Glomerular visceral epithelial cell (primary cell): ENCODE measurements at regions not wholly inside any gene's neighbourhood (a gene's known extent, or its start where the extent isn't known, plus 50 kb on each side); places are given as distances from the start of the nearest gene placed in this dataset.
"Not testable (repeated sequence)": the region's sequence is repeated elsewhere in the genome, so short reads cannot be mapped to it uniquely, and the experiment has no call there.

Source experiments
- DNase-seq: peaks from one replicate; pipeline ENCODE4 v3.0.0-alpha.2; 2016; ENCODE audit errors: extremely low spot score

DNA sequence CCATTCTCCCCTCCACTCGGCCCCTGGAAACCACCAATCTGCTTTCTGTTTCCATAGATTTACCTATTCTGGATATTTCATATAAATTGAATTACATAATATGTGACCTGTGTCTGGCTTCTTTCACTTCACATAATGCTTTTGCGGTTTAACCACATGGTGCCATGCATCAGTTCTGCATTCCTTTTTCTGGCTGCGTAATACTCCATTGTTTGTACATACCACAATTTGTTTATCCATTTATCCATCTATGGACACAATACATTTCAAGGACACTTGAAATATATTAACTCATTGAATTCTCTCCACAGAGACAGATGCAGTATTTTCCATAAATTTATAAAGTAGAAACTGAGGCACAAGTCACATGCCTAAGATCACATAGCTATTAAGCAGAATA lies 110.3 kb upstream of the ETV6 start:
- DNase-seq: no peak

GRCh38 chr12:11540156-11540555 lies 109.3 kb upstream of the ETV6 start:
- DNase-seq: no peak

DNA sequence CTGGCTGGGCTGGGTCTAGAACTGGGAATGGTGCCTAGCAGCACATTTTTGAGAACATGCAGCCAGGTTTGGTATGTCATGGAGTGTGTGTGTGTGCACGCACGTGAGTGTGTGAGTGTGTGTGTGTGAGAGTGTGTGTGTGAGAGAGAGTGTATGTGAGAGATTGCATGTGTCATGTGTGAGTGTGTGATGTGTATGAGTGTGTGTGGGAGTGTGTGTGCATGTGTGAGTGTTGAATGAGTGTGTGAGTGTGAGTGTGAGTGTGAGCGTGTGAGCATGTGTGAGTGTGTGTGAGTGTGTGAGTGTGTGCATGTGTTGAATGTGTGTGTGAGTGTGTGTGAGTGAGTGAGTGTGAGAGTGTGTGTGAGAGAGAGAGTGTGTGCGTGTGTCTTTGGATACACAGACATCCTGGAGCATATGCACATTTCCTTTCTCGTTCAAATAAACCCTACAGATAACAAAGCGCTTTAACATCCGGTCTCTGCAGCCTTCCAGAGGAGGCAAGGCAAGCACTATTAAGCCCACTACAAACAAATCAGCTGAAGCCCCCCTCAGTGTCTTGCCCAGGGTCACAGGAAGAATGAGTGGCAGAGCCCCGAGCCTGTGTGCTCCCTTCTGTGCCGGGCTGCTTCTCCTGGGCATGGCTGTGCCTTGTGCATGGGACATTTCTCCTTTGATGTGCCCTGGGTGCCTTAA lies 108.7 kb upstream of the ETV6 start:
- no peak for DNase-seq

GRCh38 chr12:11542599-11542998 lies 106.9 kb upstream of the ETV6 start:
- DNase-seq: no peak

- DNase-seq: no peak
Measured at GRCh38 chr12:11543457-11544158, 105.9 kb upstream of the ETV6 start.

DNA sequence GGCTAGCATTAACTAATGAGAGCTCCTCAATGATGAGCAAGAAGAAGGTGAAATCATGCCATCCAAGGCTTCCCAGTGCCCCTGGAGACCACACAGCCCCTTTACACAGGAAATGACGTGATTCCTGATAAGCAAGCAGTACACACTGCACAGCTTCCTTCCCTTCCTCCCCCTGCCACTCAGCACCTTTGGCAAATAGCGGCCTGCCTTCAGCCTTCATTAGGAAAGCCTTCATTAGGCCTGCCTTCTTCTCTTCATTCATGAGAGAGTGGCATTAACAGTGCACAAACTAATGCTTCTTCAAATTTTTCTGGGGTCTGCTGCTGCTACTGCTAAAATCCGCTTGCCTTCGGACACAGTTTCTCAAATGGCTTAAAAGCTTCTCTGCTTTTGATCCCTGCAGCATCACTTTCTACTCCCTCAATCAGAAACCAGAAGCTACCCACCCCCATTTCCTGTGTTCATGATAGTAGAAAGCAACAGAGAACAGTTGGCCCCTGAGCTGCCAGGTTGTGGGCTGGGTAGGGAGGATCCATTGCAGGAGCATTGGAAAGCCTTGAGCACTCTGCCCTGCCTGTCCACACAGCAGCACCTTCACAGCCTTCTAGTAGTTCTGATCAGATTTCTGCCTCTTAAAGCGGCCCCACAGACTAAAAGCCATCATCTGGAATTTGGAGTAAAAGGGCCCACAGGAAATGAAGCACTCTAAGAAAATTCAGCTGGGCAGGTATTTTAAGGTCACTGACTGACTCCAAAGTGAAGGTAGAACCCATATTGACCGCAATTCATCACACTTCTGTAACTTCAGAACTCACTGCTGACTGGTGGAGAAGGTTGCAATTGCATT lies 103.8 kb upstream of the ETV6 start:
- DNase-seq: no peak

DNA sequence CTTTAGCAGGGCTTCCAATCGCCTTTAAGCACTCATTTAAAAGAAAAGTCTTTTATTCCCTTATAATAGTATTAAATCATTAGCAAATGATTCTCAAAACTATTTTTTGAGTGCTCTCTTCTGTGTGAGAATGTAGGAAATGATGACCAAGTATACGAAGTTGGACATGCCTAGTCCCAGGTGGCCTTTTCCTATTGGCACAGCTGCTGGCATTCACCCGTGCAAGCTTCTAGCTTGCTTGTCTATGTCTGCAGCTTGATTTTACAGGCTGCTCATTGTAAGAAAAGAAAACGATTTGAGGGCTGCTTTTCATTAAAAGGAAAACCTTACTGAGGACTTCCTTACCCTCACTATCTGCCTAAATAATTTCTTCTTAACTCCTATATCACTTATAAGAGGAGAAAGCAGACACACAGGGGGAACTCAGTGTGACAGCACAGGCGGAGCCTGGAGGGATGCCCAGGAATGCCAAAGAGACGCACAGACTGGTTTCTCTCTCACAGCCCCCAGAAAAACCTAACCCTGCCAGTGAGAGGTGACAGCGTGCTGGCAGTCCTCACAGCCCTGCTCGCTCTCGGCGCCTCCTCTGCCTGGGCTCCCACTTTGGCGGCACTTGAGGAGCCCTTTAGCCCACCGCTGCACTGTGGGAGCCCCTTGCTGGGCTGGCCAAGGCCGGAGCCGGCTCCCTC lies 102.7 kb upstream of the ETV6 start:
- DNase-seq: not testable (repeated sequence)

GRCh38 chr12:11547271-11547646 lies 102.2 kb upstream of the ETV6 start:
- DNase-seq: not testable (repeated sequence)

GRCh38 chr12:11549119-11549518 lies 100.4 kb upstream of the ETV6 start:
- no peak for DNase-seq

DNA sequence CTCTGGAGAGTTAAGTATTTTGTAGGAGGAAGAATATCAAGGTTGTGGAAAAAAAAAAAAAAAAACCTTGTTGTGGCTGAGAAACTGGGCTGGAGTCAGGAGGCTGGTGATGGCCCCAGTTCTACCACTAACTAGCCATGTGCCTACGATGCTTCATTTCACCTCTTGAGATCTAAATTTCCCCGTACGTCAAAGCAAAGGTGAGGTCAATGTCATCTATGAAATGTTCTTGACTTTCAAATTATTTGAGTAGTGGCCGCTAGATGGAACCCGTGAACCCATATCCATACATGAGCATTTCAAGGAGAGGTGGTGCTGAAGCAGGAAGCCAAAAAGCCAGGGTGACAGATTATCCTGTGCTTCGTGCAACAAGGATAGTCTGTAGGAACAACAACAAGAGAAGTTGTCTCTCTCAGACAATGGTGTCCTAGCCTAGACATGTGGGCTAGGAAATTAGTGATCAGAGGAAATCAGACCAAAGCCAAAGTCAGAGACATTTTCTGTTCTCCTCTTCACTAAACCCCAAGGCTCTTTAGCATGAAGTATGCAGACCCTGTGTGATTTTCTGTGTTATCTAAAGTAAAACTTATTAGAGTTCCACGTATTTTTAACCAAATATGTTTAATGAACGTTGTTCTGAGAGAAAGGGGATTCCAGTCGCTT lies 95.5 kb upstream of the ETV6 start:
- DNase-seq: peak; percentile 72

DNA sequence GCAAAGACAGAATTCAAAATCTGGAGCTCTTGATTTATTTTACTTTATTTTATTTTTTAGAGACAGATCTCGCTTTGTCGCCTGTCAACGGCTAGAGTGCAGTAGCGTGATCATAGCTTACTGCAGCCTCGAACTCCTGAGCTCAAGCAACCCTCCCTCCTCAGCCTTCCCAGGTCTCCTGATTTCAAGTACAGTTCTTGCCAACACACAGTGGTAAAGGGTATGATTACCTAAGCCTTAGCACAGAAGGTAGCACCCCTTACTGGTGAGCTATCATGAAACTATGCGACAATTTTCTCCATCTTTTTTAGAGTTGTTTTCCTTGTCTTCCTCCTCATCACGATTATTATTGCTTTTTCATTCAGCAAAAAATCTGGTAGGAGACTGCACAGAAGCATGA lies 94.3 kb upstream of the ETV6 start:
- DNase-seq: no peak

- no peak for DNase-seq
Measured at GRCh38 chr12:11555743-11556625, 93.5 kb upstream of the ETV6 start.

GRCh38 chr12:11556682-11557081 lies 92.8 kb upstream of the ETV6 start:
- DNase-seq: no peak

DNA sequence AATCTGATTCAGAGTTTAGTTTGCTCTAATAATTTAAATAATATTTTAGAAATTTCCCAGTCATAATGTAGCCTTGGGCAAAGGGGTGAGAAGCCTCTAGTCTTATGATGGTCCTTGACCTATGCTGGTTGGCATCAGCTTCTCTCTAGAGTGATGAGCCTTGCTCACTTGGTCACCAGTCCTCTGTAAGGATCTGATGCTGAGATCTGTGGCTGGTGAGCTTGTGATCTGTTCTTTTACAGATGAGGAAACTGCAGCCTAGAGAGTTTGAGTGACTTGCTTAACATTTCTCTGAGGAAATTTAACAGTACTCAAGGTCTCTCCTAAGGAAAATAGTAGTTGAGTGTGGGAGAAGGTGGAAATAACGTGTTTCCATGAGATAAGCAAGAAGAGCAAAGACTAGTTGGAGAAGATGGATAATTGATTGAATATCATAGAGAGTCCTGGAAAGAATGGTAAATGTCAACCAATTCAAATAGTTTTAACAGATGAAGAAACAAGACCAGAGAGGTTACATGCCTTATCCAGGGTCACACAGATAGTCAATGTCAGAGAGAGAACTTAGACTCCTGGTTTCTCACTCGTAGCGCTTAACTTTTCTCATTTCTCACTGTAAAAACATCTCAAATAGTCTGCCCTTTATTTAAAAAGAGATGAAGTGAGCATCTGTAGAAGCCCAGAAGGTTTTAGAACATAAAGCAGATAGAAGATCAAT lies 89.7 kb upstream of the ETV6 start:
- no peak for DNase-seq

GRCh38 chr12:11561411-11561810 lies 88.1 kb upstream of the ETV6 start:
- DNase-seq: no peak

DNA sequence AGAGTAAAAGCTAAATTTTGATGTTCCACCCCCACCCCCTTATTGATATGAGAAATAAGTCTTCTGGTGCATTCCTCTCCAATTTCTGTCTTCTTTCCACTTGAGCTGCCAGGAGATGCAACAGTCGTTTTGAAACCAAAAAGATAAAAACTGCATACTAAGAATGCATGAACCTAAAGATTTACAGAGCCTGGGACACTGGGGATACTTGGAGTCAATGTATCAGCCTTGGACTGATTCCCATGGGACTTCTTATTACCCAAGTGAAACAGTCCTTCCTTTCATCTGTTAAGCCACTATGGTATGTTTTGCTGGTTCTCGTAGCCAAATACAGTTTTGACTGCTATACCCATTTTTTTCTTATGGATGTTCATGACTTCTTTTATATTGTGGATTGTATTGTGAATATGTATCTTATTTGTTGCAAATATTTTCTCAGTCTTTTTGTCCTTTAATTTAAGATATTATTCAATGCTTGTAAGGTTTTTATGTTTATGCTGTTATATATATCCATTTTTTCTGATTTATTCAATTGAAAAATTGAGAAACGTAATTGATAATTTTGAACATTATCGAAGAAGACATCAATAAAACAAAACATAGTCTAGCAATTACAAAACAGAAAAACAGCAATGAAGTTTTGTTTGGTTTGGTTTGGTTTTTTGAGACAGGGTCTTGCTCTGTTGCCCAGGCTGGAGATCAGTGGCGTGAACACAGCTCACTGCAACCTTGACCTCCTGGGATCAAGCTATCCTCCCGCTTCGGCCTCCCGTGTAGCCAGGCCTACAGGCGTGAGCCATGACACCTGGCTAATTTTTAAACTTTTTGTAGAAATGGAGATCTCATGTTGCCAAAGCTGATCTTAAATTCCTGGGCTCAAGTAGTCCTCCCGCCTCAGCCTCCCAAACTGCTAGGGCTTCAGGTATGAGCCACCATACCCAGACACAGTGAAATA lies 85.4 kb upstream of the ETV6 start:
- no peak for DNase-seq

- DNase-seq: no peak
Measured at GRCh38 chr12:11564984-11565651, 84.4 kb upstream of the ETV6 start.

- no peak for DNase-seq
Measured at GRCh38 chr12:11565752-11566151, 83.7 kb upstream of the ETV6 start.
